GM12878 (cell line): ENCODE measurements at regions not wholly inside any gene's neighbourhood (a gene's known extent, or its start where the extent isn't known, plus 50 kb on each side); places are given as distances from the start of the nearest gene placed in this dataset.

Source experiments
- CREM ChIP-seq: IDR thresholded peaks from 2 replicates; pipeline ENCODE4 v1.6.1; 2014; ENCODE audit warnings: antibody characterized with exemption, low read depth
- CTCF ChIP-seq, 3 experiments: IDR thresholded peaks in 2 of 3; conservative IDR thresholded peaks in 1 of 3; 2 replicates each; pipeline ENCODE4 v1.5.1; 2011; ENCODE audit warnings: low read depth in 3 of 3, low read length in 3 of 3, mild to moderate bottlenecking in 3 of 3, control low read depth in 2 of 3, moderate library complexity in 2 of 3, inconsistent platforms in 1 of 3, mixed read lengths in 1 of 3; ENCODE audit not compliant: control insufficient read depth in 2 of 3, insufficient read depth in 1 of 3; ENCODE audit errors: extremely low read depth in 1 of 3
- RFX5 ChIP-seq: IDR thresholded peaks from 2 replicates; pipeline ENCODE4 v1.6.1; 2011; ENCODE audit warnings: low read depth, low read length, improper control_type of control experiment

GRCh38 chr18:10193444-10193843 is 261.0 kb upstream of the APCDD1 start:
- TF ChIP-seq RFX5, result no peak
- TF ChIP-seq CREM, result no peak
- no peak for TF ChIP-seq CTCF (IDR thresholded peaks at IDR 0.05 in 2 of 3, conservative IDR thresholded peaks at IDR 0.05 in 1 of 3; ENCODE audit: control insufficient read depth in 2 of 3, extremely low read depth in 1 of 3, insufficient read depth in 1 of 3, low read depth in 3 of 3, low read length in 3 of 3)
